ENCODE measurements at regions not wholly inside any gene's neighbourhood (a gene's known extent, or its start where the extent isn't known, plus 50 kb on each side); places are given as distances from the start of the nearest gene placed in this dataset.

- TF ChIP-seq CTCF (IDR thresholded peaks at IDR 0.05 in 4 of 5, conservative IDR thresholded peaks at IDR 0.05 in 1 of 5), result no peak
- TF ChIP-seq POLR2A (IDR thresholded peaks at IDR 0.05), result no peak
Measured at GRCh38 chr5:166509085-166509484, 1782.4 kb upstream of the WWC1 start.

All from gastrocnemius medialis (tissue), 4 donors.